ENCODE measurements at regions not wholly inside any gene's neighbourhood (a gene's known extent, or its start where the extent isn't known, plus 50 kb on each side); places are given as distances from the start of the nearest gene placed in this dataset.

DNA sequence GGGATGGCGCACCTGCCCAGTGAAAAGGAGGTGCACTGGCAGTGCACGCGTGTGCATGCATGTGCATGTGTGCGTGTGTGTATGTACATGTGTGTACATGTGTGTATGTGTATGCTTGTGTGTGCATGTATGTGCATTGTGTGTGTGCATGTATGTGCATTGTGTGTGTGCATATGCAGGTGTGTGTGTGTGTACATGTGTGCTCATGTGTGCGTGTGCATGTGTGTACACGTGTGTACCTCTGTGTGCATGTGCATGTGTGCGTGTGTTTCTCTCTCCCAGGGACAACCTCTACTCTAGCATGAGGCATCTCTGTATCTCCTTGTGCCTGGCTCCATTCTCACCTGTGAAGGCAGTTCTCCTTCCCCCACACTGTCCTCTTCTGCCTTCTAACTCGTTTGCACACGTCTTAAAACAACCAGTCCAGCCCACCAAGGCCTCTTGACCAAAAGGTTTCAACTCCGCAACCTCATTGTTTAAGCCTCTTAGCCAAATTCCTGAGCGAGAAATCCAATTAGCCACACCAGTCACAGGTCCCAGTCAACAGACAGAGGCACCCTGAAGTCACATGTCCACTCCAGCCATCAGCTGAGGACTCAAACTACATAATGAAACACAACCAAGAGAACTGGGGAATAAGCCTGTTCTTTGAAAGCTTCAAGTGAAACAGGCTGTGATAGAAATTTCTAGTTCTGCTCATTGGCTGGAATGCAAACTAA lies 103.5 kb upstream of the PTPRT start:
- TF ChIP-seq, protein P1, sequence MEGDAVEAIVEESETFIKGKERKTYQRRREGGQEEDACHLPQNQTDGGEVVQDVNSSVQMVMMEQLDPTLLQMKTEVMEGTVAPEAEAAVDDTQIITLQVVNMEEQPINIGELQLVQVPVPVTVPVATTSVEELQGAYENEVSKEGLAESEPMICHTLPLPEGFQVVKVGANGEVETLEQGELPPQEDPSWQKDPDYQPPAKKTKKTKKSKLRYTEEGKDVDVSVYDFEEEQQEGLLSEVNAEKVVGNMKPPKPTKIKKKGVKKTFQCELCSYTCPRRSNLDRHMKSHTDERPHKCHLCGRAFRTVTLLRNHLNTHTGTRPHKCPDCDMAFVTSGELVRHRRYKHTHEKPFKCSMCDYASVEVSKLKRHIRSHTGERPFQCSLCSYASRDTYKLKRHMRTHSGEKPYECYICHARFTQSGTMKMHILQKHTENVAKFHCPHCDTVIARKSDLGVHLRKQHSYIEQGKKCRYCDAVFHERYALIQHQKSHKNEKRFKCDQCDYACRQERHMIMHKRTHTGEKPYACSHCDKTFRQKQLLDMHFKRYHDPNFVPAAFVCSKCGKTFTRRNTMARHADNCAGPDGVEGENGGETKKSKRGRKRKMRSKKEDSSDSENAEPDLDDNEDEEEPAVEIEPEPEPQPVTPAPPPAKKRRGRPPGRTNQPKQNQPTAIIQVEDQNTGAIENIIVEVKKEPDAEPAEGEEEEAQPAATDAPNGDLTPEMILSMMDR (IDR thresholded peaks at IDR 0.05) = no peak
- TF ChIP-seq EP300 (IDR thresholded peaks at IDR 0.05) (no peak), POLR2A (IDR thresholded peaks at IDR 0.05) (no peak), POLR2AphosphoS5 (IDR thresholded peaks at IDR 0.05) (no peak)
